H9 (cell line): ENCODE measurements at regions not wholly inside any gene's neighbourhood (a gene's known extent, or its start where the extent isn't known, plus 50 kb on each side); places are given as distances from the start of the nearest gene placed in this dataset.

ENCODE experiments used
- DNase-seq: peaks from one replicate; pipeline ENCODE4 v3.0.0-alpha.2; 2017
- H2AFZ ChIP-seq: one replicate; pipeline ENCODE4 v1.6.1; 2013; ENCODE audit warnings: mild to moderate bottlenecking, low read length, control low read depth, moderate library complexity
- H2AK5ac ChIP-seq: 2 replicates; pipeline ENCODE4 v1.6.1; 2013; ENCODE audit warnings: low read length, control low read depth, mixed read lengths; ENCODE audit not compliant: insufficient read length
- H2BK120ac ChIP-seq: one replicate; pipeline ENCODE4 v1.6.1; 2013; ENCODE audit warnings: low read depth, mild to moderate bottlenecking, low read length, control low read depth, inconsistent platforms; ENCODE audit not compliant: poor library complexity, severe bottlenecking
- H2BK12ac ChIP-seq: 2 replicates; pipeline ENCODE4 v1.6.1; 2013; ENCODE audit warnings: low read length, control low read depth, mixed read lengths, low read depth; ENCODE audit not compliant: insufficient read length
- H2BK15ac ChIP-seq: 2 replicates; pipeline ENCODE4 v1.6.1; 2013; ENCODE audit warnings: low read depth, low read length, control low read depth
- H2BK20ac ChIP-seq: one replicate; pipeline ENCODE4 v1.6.1; 2013; ENCODE audit warnings: low read depth, mild to moderate bottlenecking, low read length, control low read depth, inconsistent platforms; ENCODE audit not compliant: poor library complexity, severe bottlenecking
- H2BK5ac ChIP-seq: 2 replicates; pipeline ENCODE4 v1.6.1; 2013; ENCODE audit warnings: low read length, control low read depth, mixed read lengths; ENCODE audit not compliant: insufficient read length
- H3K14ac ChIP-seq: 2 replicates; pipeline ENCODE4 v1.6.1; 2013; ENCODE audit warnings: low read length, control low read depth; ENCODE audit not compliant: insufficient read depth
- H3K18ac ChIP-seq: 2 replicates; pipeline ENCODE4 v1.6.1; 2013; ENCODE audit warnings: low read depth, mild to moderate bottlenecking, mixed read lengths, low read length, control low read depth; ENCODE audit not compliant: insufficient read length
- H3K23ac ChIP-seq: 2 replicates; pipeline ENCODE4 v1.6.1; 2013; ENCODE audit warnings: low read length, control low read depth, mixed read lengths, low read depth; ENCODE audit not compliant: insufficient read length
- H3K23me2 ChIP-seq: 2 replicates; pipeline ENCODE4 v1.6.1; 2013; ENCODE audit warnings: low read depth, mild to moderate bottlenecking, mixed read lengths, low read length, control low read depth; ENCODE audit not compliant: insufficient read length, poor library complexity, severe bottlenecking
- H3K27ac ChIP-seq: 2 replicates; pipeline ENCODE4 v1.5.1; 2013; ENCODE audit warnings: low read length, control low read depth, mixed read lengths, low read depth; ENCODE audit not compliant: insufficient read length
- H3K27me3 ChIP-seq: 2 replicates; pipeline ENCODE4 v1.6.1; 2013; ENCODE audit warnings: low read length, control low read depth, inconsistent platforms; ENCODE audit not compliant: insufficient read depth
- H3K4ac ChIP-seq: 2 replicates; pipeline ENCODE4 v1.6.1; 2013; ENCODE audit warnings: low read depth, mild to moderate bottlenecking, control low read depth, inconsistent platforms, low read length, moderate library complexity
- H3K4me1 ChIP-seq: 2 replicates; pipeline ENCODE4 v1.6.1; 2013; ENCODE audit warnings: low read length, control low read depth, inconsistent platforms; ENCODE audit not compliant: insufficient read depth
- H3K4me2 ChIP-seq: 2 replicates; pipeline ENCODE4 v1.6.1; 2013; ENCODE audit warnings: low read length, control low read depth, mixed read lengths; ENCODE audit not compliant: insufficient read length, insufficient read depth
- H3K56ac ChIP-seq: 2 replicates; pipeline ENCODE4 v1.6.1; 2013; ENCODE audit warnings: low read depth, mild to moderate bottlenecking, mixed read lengths, low read length, control low read depth; ENCODE audit not compliant: insufficient read length
- H3K79me1 ChIP-seq: 2 replicates; pipeline ENCODE4 v1.6.1; 2013; ENCODE audit warnings: low read depth, mild to moderate bottlenecking, moderate library complexity, low read length, control low read depth, inconsistent platforms; ENCODE audit not compliant: insufficient read depth, poor library complexity, severe bottlenecking
- H3K79me2 ChIP-seq: 2 replicates; pipeline ENCODE4 v1.6.1; 2013; ENCODE audit warnings: low read length, control low read depth, inconsistent platforms; ENCODE audit not compliant: insufficient read depth
- H3K9ac ChIP-seq: 2 replicates; pipeline ENCODE4 v1.6.1; 2013; ENCODE audit warnings: low read length, control low read depth, mixed read lengths; ENCODE audit not compliant: insufficient read length; ENCODE audit errors: extremely low read depth
- H3K9me3 ChIP-seq: one replicate; pipeline ENCODE4 v1.6.1; 2013; ENCODE audit warnings: low read depth, low read length, inconsistent platforms; ENCODE audit not compliant: control insufficient read depth
- H3T11ph ChIP-seq: one replicate; pipeline ENCODE4 v1.6.1; 2013; ENCODE audit warnings: mild to moderate bottlenecking, low read length, control low read depth, inconsistent platforms
- H4K20me1 ChIP-seq: one replicate; pipeline ENCODE4 v1.6.1; 2013; ENCODE audit not compliant: control insufficient read depth, insufficient read length, insufficient read depth
- H4K5ac ChIP-seq: 2 replicates; pipeline ENCODE4 v1.6.1; 2013; ENCODE audit warnings: low read depth, mild to moderate bottlenecking, mixed read lengths, low read length, control low read depth; ENCODE audit not compliant: insufficient read length
- H4K8ac ChIP-seq: replicated peaks from 2 replicates; pipeline ENCODE4 v1.6.1; 2013; ENCODE audit warnings: low read length, control low read depth, mixed read lengths, low read depth; ENCODE audit not compliant: insufficient read length
- H4K91ac ChIP-seq: 2 replicates; pipeline ENCODE4 v1.6.1; 2013; ENCODE audit warnings: low read depth, mild to moderate bottlenecking, moderate library complexity, mixed read lengths, low read length, control low read depth; ENCODE audit not compliant: insufficient read length
- H3K27ac Mint-ChIP-seq, 3 experiments: 2 replicates in 2 of 3; 3 replicates in 1 of 3; pipeline ENCODE4 v1.8.0; 2020 to 2021; ENCODE audit warnings: mixed read lengths in 3 of 3, mild to moderate bottlenecking in 1 of 3, moderate library complexity in 1 of 3
- H3K27me3 Mint-ChIP-seq: 2 replicates; pipeline ENCODE4 v1.8.0; 2021; ENCODE audit warnings: low read depth, mild to moderate bottlenecking, moderate library complexity, mixed read lengths
- H3K36me3 Mint-ChIP-seq, 3 experiments: 2 replicates in 2 of 3; 3 replicates in 1 of 3; pipeline ENCODE4 v1.8.0; 2020 to 2021; ENCODE audit warnings: low read depth in 3 of 3, mixed read lengths in 3 of 3; ENCODE audit not compliant: insufficient read depth in 1 of 3
- H3K4me1 Mint-ChIP-seq, 2 experiments: 2 replicates each; pipeline ENCODE4 v1.8.0; 2020; ENCODE audit warnings: mixed read lengths in 2 of 2
- H3K4me3 Mint-ChIP-seq, 2 experiments: 2 replicates in 1 of 2; 3 replicates in 1 of 2; pipeline ENCODE4 v1.8.0; 2020 to 2021; ENCODE audit warnings: mild to moderate bottlenecking in 2 of 2, mixed read lengths in 2 of 2, moderate library complexity in 1 of 2
- H3K9me3 Mint-ChIP-seq, 2 experiments: 2 replicates in 1 of 2; 3 replicates in 1 of 2; pipeline ENCODE4 v1.8.0; 2020; ENCODE audit warnings: mild to moderate bottlenecking in 2 of 2, mixed read lengths in 2 of 2, moderate library complexity in 1 of 2
- WGBS: extraction: QIAGEN DNeasy Blood & Tissue Kit; methylation state at CpG from one replicate; pipeline ENCODE4 v1.1.7; 2013; ENCODE audit warnings: missing lambda C conversion rate, low lambda C conversion rate, mixed read lengths; ENCODE audit not compliant: insufficient read length; ENCODE audit errors: extremely low coverage; 5-methylcytosine and 5-hydroxymethylcytosine counted together
- TF ChIP-seq, protein P1 (sequence below): fragments of 200-600 bp; sonication (generic); conservative IDR thresholded peaks from 3 replicates; pipeline ENCODE4 v1.8.0; 2021; ENCODE audit warnings: antibody characterized with exemption, mild to moderate bottlenecking

DNA sequence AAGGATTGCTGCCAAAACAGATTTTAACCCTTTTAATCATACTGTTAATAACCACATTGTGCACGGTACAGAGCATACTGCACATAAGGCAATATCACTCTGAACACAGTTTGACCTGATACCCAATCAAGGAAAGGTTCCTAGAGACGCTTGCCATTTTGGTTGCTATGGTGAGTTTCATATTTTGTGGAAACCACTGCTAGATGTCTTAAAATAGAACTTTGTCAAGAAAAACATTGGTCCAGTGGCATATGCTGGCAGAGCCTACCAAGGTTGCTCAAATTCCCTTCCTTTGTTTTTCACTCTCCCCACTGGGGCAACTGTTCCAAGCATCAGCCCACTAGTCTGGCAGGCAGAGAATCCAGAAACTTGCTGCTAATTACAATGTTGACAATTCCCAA is 114.8 kb upstream of the DPYD start:
- Mint-ChIP-seq H3K4me3 (no peak overlapping the region), H3K27me3 (peaks cover 4% of the 10 kb centered on the region; the same call in 1 of the 2 replicates), H3K27ac (no peak overlapping the region), H3K36me3 (no peaks in the 10 kb centered on the region), H3K4me1 (no peaks in the 10 kb centered on the region), H3K9me3 (no peaks in the 10 kb centered on the region)
- Histone ChIP-seq H4K5ac (no peak overlapping the region), H3K27me3 (no peaks in the 10 kb centered on the region), H2AK5ac (no peak overlapping the region), H3T11ph (no peak overlapping the region), H3K9me3 (no peaks in the 10 kb centered on the region), H3K4me1 (no peaks in the 10 kb centered on the region), H3K27ac (no peak overlapping the region), H4K91ac (no peak overlapping the region), H3K4me2 (no peak overlapping the region), H2BK20ac (no peak overlapping the region), H2AFZ (no peak overlapping the region), H2BK15ac (no peak overlapping the region), H3K79me2 (no peaks in the 10 kb centered on the region), H4K8ac (no peak overlapping the region), H2BK5ac (no peak overlapping the region), H3K79me1 (no peaks in the 10 kb centered on the region), H2BK120ac (no peak overlapping the region), H3K4ac (no peak overlapping the region), H3K23ac (no peak overlapping the region), H3K9ac (no peak overlapping the region), H3K23me2 (no peaks in the 10 kb centered on the region), H3K14ac (no peak overlapping the region), H2BK12ac (no peak overlapping the region), H3K18ac (no peak overlapping the region), H3K56ac (no peak overlapping the region), H4K20me1 (no peaks in the 10 kb centered on the region)
- TF ChIP-seq, protein P1, sequence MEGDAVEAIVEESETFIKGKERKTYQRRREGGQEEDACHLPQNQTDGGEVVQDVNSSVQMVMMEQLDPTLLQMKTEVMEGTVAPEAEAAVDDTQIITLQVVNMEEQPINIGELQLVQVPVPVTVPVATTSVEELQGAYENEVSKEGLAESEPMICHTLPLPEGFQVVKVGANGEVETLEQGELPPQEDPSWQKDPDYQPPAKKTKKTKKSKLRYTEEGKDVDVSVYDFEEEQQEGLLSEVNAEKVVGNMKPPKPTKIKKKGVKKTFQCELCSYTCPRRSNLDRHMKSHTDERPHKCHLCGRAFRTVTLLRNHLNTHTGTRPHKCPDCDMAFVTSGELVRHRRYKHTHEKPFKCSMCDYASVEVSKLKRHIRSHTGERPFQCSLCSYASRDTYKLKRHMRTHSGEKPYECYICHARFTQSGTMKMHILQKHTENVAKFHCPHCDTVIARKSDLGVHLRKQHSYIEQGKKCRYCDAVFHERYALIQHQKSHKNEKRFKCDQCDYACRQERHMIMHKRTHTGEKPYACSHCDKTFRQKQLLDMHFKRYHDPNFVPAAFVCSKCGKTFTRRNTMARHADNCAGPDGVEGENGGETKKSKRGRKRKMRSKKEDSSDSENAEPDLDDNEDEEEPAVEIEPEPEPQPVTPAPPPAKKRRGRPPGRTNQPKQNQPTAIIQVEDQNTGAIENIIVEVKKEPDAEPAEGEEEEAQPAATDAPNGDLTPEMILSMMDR, result no peak
- no CpG with 5 or more reads among the region's 2 CpGs for WGBS
- DNase-seq, result no peak
